Panc1 (cell line): ENCODE measurements at regions not wholly inside any gene's neighbourhood (a gene's known extent, or its start where the extent isn't known, plus 50 kb on each side); places are given as distances from the start of the nearest gene placed in this dataset.

Experiments used
- ATAC-seq: fragments of 200-7000 bp; cut with Tn5 transposase; 2 replicates; pipeline ENCODE4 v1.9.1; 2020; ENCODE audit warnings: mild to moderate bottlenecking, moderate library complexity
- BruUV-seq: library from RNA; stranded (reverse); fragments of 400-500 nt; replicated peaks from 2 replicates; lab custom pipeline; 2021; lab: Mats Ljungman, UMichigan
- CTCF ChIA-PET: fragments of 300-600 bp; sonication (Branson Sonifier 250); formaldehyde crosslinking; loops from one replicate; lab custom pipeline; 2022; ENCODE audit warnings: antibody characterized with exemption; lab: Charles Lee
- POLR2A ChIA-PET: fragments of 300-600 bp; sonication (Branson Sonifier 250); formaldehyde crosslinking; loops from one replicate; lab custom pipeline; 2022; ENCODE audit warnings: antibody characterized with exemption; lab: Charles Lee
- DNase-seq: peaks from one replicate; pipeline ENCODE4 v3.0.0-alpha.2; 2010; ENCODE audit warnings: low read depth, low spot score
- H3K27ac ChIP-seq: 2 replicates; pipeline ENCODE4 v1.5.1; 2011; ENCODE audit warnings: mild to moderate bottlenecking, low read length, inconsistent platforms
- H3K27me3 ChIP-seq: fragments of 200-500 bp; sonication (Bioruptor generic); 2 replicates; pipeline ENCODE4 v1.6.0; 2014; ENCODE audit warnings: low read length, inconsistent platforms; ENCODE audit not compliant: control insufficient read depth, insufficient read depth
- H3K36me3 ChIP-seq: fragments of 200-500 bp; sonication (Bioruptor generic); 2 replicates; pipeline ENCODE4 v1.5.1; 2014; ENCODE audit warnings: inconsistent platforms, mild to moderate bottlenecking, low read length, moderate library complexity; ENCODE audit not compliant: control insufficient read depth, insufficient read depth
- H3K4me1 ChIP-seq: 2 replicates; pipeline ENCODE4 v1.5.1; 2011; ENCODE audit warnings: inconsistent platforms, mild to moderate bottlenecking, low read length, moderate library complexity; ENCODE audit not compliant: control insufficient read depth, insufficient read depth
- H3K4me3 ChIP-seq, 2 experiments: 2 replicates each; pipeline ENCODE4 v1.5.1; 2011 to 2012; ENCODE audit warnings: low read depth in 2 of 2, low read length in 2 of 2, mild to moderate bottlenecking in 2 of 2, inconsistent platforms in 1 of 2, moderate library complexity in 1 of 2
- H3K9me3 ChIP-seq: fragments of 200-500 bp; sonication (Bioruptor generic); 2 replicates; pipeline ENCODE4 v1.5.1; 2014; ENCODE audit warnings: low read depth, mild to moderate bottlenecking, inconsistent platforms, low read length, moderate library complexity; ENCODE audit not compliant: control insufficient read depth, insufficient read depth
- POLR2AphosphoS5 ChIP-seq: IDR thresholded peaks from 2 replicates; pipeline ENCODE4 v1.6.1; 2012; ENCODE audit warnings: mild to moderate bottlenecking, low read depth, low read length, moderate library complexity
- SIN3A ChIP-seq: IDR thresholded peaks from 2 replicates; pipeline ENCODE4 v1.6.1; 2012; ENCODE audit warnings: low read depth, mild to moderate bottlenecking, low read length, moderate library complexity, borderline replicate concordance; ENCODE audit not compliant: insufficient read depth
- TCF7L2 ChIP-seq: IDR thresholded peaks from 2 replicates; pipeline ENCODE4 v1.6.1; 2011; ENCODE audit warnings: mild to moderate bottlenecking, low read depth, low read length, inconsistent platforms
- in situ Hi-C: cut with HindIII; loops from 2 replicates; pipeline ENCODE4 v1.10.0; 2016; ENCODE audit warnings: low sequenced_read_pairs, low pct_unique_long_range_greater_than_20kb
- intact Hi-C: fragments of 100-400 bp; cut with micrococcal nuclease; formaldehyde crosslinking; loops from one replicate; pipeline ENCODE4 v1.10.0; 2022; ENCODE audit not compliant: unreplicated experiment
- TF ChIP-seq, protein P1 (sequence below), 2 experiments: IDR thresholded peaks; 2 replicates each; pipeline ENCODE4 v1.6.1; 2011 to 2012; ENCODE audit warnings: low read depth in 2 of 2, control low read depth in 1 of 2, low read length in 1 of 2, mild to moderate bottlenecking in 1 of 2, moderate library complexity in 1 of 2; ENCODE audit not compliant: insufficient read depth in 1 of 2
- TF ChIP-seq, protein P2 (sequence below): fragments of 450-650 bp; IDR thresholded peaks from 2 replicates; pipeline ENCODE4 v1.5.1; 2017; ENCODE audit warnings: mild to moderate bottlenecking

DNA sequence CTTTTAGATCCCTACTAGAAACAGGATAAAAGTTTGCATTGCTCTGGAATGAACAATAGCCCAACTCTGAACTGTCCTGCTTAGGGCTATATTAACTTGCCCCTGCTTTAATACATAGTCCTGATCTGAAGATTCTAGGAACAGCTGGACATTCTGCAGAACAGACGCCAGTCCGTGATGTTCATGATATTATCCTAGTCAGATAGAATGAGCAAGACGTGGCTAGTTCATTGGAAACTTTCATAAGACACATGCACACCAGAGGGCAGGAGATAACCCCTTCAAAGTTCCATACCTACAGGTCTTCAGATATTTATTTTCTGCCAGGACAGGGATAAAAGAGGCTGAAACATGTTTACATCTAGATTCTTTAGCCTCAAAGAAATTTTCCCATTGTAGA is 75.5 kb upstream of the CLNK start:
- no peak for TF ChIP-seq SIN3A
- TF ChIP-seq, protein P1, sequence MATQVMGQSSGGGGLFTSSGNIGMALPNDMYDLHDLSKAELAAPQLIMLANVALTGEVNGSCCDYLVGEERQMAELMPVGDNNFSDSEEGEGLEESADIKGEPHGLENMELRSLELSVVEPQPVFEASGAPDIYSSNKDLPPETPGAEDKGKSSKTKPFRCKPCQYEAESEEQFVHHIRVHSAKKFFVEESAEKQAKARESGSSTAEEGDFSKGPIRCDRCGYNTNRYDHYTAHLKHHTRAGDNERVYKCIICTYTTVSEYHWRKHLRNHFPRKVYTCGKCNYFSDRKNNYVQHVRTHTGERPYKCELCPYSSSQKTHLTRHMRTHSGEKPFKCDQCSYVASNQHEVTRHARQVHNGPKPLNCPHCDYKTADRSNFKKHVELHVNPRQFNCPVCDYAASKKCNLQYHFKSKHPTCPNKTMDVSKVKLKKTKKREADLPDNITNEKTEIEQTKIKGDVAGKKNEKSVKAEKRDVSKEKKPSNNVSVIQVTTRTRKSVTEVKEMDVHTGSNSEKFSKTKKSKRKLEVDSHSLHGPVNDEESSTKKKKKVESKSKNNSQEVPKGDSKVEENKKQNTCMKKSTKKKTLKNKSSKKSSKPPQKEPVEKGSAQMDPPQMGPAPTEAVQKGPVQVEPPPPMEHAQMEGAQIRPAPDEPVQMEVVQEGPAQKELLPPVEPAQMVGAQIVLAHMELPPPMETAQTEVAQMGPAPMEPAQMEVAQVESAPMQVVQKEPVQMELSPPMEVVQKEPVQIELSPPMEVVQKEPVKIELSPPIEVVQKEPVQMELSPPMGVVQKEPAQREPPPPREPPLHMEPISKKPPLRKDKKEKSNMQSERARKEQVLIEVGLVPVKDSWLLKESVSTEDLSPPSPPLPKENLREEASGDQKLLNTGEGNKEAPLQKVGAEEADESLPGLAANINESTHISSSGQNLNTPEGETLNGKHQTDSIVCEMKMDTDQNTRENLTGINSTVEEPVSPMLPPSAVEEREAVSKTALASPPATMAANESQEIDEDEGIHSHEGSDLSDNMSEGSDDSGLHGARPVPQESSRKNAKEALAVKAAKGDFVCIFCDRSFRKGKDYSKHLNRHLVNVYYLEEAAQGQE (IDR thresholded peaks at IDR 0.05; ENCODE audit: insufficient read depth in 1 of 2, low read depth in 2 of 2, low read length in 1 of 2), result no peak
- no peak for TF ChIP-seq TCF7L2
- TF ChIP-seq POLR2AphosphoS5, result no peak
- TF ChIP-seq, protein P2, sequence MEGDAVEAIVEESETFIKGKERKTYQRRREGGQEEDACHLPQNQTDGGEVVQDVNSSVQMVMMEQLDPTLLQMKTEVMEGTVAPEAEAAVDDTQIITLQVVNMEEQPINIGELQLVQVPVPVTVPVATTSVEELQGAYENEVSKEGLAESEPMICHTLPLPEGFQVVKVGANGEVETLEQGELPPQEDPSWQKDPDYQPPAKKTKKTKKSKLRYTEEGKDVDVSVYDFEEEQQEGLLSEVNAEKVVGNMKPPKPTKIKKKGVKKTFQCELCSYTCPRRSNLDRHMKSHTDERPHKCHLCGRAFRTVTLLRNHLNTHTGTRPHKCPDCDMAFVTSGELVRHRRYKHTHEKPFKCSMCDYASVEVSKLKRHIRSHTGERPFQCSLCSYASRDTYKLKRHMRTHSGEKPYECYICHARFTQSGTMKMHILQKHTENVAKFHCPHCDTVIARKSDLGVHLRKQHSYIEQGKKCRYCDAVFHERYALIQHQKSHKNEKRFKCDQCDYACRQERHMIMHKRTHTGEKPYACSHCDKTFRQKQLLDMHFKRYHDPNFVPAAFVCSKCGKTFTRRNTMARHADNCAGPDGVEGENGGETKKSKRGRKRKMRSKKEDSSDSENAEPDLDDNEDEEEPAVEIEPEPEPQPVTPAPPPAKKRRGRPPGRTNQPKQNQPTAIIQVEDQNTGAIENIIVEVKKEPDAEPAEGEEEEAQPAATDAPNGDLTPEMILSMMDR, result no peak
- ChIA-PET CTCF (no interaction called here), POLR2A (no interaction called here)
- H3K4me3 ChIP-seq, result no peak overlapping the region
- no peaks in the 10 kb centered on the region for H3K36me3 ChIP-seq
- no peaks in the 10 kb centered on the region for H3K4me1 ChIP-seq
- DNase-seq (no peak), ATAC-seq (no peak)
- H3K9me3 ChIP-seq, result no peaks in the 10 kb centered on the region
- BruUV-seq, result no TSS peak
- intact Hi-C loops, result no loop called here
- in situ Hi-C loops, result no loop called here
- no peak overlapping the region for H3K27ac ChIP-seq
- no peaks in the 10 kb centered on the region for H3K27me3 ChIP-seq

DNA sequence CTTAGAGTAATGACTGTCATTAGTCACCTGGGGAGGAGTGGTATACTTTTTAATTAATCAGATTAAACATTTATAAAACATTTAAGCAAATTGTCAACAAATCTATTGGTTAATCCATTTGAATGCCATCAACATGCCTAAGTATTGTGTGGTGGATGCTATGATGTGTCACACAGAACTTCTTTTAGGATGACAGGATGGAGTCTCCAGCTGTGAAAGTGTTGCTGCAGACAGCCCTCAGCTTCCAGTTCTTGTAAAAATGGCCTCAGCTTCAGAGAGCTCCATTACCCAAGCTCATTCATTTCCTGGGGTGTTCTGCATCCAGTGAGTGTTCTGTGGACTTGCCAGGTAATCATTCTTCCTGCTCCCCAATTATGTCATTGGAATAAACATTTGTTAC is 74.3 kb upstream of the CLNK start:
- intact Hi-C loops, result no loop called here
- no peaks in the 10 kb centered on the region for H3K36me3 ChIP-seq
- ATAC-seq (no peak), DNase-seq (no peak)
- TF ChIP-seq, protein P1 (IDR thresholded peaks at IDR 0.05; ENCODE audit: insufficient read depth in 1 of 2, low read depth in 2 of 2, low read length in 1 of 2), result no peak
- TF ChIP-seq POLR2AphosphoS5 (no peak), TCF7L2 (no peak), SIN3A (no peak)
- TF ChIP-seq, protein P2, result no peak
- H3K9me3 ChIP-seq, result no peaks in the 10 kb centered on the region
- in situ Hi-C loops, result no loop called here
- H3K27ac ChIP-seq, result no peak overlapping the region
- BruUV-seq, result no TSS peak
- ChIA-PET CTCF (no interaction called here), POLR2A (no interaction called here)
- H3K27me3 ChIP-seq, result no peaks in the 10 kb centered on the region
- H3K4me3 ChIP-seq, result no peak overlapping the region
- no peaks in the 10 kb centered on the region for H3K4me1 ChIP-seq
